ENCODE measurements at regions not wholly inside any gene's neighbourhood (a gene's known extent, or its start where the extent isn't known, plus 50 kb on each side); places are given as distances from the start of the nearest gene placed in this dataset.
"Not testable (repeated sequence)": the region's sequence is repeated elsewhere in the genome, so short reads cannot be mapped to it uniquely, and the experiment has no call there.

GRCh38 chr12:46686267-46686942 lies 139.4 kb downstream of the SLC38A4 start:
- DNase-seq, result no peak
- intact Hi-C loops (cut with micrococcal nuclease; ENCODE audit: unreplicated experiment), result no loop called here
- Mint-ChIP-seq H3K4me3 (ENCODE audit: low read depth, unreplicated experiment) (no peak overlapping the region), H3K4me1 (ENCODE audit: low read depth, unreplicated experiment) (no peaks in the 10 kb centered on the region), H3K27me3 (ENCODE audit: unreplicated experiment) (no peaks in the 10 kb centered on the region), H3K9me3 (ENCODE audit: low read depth, unreplicated experiment) (peaks cover 3% of the 10 kb centered on the region), H3K36me3 (ENCODE audit: insufficient read depth, unreplicated experiment) (no peaks in the 10 kb centered on the region), H3K27ac (ENCODE audit: unreplicated experiment) (no peak overlapping the region)
- CTCF ChIA-PET, result interaction anchor here (0.6 to 0.7 kb wide), 2 partner anchors 11 to 624 kb away, joined by 4 read pairs; no protein-coding TSS in a partner anchor
- no TSS peak for BruUV-seq (replicated peaks)
- TF ChIP-seq, protein P1, sequence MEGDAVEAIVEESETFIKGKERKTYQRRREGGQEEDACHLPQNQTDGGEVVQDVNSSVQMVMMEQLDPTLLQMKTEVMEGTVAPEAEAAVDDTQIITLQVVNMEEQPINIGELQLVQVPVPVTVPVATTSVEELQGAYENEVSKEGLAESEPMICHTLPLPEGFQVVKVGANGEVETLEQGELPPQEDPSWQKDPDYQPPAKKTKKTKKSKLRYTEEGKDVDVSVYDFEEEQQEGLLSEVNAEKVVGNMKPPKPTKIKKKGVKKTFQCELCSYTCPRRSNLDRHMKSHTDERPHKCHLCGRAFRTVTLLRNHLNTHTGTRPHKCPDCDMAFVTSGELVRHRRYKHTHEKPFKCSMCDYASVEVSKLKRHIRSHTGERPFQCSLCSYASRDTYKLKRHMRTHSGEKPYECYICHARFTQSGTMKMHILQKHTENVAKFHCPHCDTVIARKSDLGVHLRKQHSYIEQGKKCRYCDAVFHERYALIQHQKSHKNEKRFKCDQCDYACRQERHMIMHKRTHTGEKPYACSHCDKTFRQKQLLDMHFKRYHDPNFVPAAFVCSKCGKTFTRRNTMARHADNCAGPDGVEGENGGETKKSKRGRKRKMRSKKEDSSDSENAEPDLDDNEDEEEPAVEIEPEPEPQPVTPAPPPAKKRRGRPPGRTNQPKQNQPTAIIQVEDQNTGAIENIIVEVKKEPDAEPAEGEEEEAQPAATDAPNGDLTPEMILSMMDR (IDR thresholded peaks at IDR 0.05; ENCODE audit: unreplicated experiment), result no peak

DNA sequence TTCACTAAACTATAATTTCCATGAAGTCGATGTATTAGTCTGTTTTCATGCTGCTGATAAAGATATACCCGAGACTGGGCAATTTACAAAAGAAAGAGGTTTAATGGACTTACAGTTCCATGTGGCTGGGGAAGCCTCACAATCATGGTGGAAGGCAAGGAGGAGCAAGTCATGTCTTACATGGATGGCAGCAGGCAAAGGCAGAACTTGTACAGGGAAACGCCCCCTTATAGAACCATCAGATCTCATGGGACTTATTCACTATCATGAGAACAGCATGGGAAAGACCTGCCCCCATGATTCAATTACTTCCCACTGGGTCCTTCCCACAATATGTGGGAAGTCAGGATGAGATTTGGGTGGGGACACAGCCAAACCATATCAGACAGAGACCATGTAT lies 141.6 kb downstream of the SLC38A4 start:
- H3K9me3 Mint-ChIP-seq (ENCODE audit: low read depth, unreplicated experiment); BruUV-seq (replicated peaks); H3K4me3 Mint-ChIP-seq (ENCODE audit: low read depth, unreplicated experiment); CTCF ChIA-PET; H3K36me3 Mint-ChIP-seq (ENCODE audit: insufficient read depth, unreplicated experiment); H3K27ac Mint-ChIP-seq (ENCODE audit: unreplicated experiment); H3K4me1 Mint-ChIP-seq (ENCODE audit: low read depth, unreplicated experiment); DNase-seq; H3K27me3 Mint-ChIP-seq (ENCODE audit: unreplicated experiment); intact Hi-C loops (cut with micrococcal nuclease; ENCODE audit: unreplicated experiment): not testable (repeated sequence)

DNA sequence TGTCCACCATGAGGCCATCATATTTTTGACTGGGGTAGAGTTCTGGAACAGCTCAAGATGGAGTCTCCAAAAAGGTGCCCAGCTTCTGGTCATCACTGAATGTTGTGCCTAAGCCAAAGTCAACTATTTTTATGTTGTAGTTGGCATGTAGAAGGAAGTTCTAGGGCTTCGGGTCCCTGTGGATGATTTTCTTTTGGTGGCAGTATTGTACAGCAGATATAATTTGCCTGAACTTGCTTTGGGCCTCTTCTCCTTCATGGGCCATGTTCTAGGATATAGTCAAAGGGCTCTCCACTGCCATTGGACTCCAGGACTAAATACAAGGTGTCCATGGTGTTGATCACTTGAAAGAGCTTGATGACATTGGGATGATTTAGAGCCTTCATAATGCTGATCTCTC lies 143.6 kb downstream of the SLC38A4 start:
- Mint-ChIP-seq H3K4me3 (ENCODE audit: low read depth, unreplicated experiment) (no peak overlapping the region), H3K27me3 (ENCODE audit: unreplicated experiment) (no peaks in the 10 kb centered on the region), H3K36me3 (ENCODE audit: insufficient read depth, unreplicated experiment) (no peaks in the 10 kb centered on the region), H3K4me1 (ENCODE audit: low read depth, unreplicated experiment) (peaks cover 10% of the 10 kb centered on the region), H3K9me3 (ENCODE audit: low read depth, unreplicated experiment) (peaks cover 3% of the 10 kb centered on the region), H3K27ac (ENCODE audit: unreplicated experiment) (no peak overlapping the region)
- no peak for DNase-seq
- no TSS peak for BruUV-seq (replicated peaks)
- CTCF ChIA-PET, result no interaction called here
- TF ChIP-seq, protein P1 (IDR thresholded peaks at IDR 0.05; ENCODE audit: unreplicated experiment), result no peak
- intact Hi-C loops (cut with micrococcal nuclease; ENCODE audit: unreplicated experiment), result no loop called here

GRCh38 chr12:46680506-46680905 lies 145.3 kb downstream of the SLC38A4 start:
- TF ChIP-seq, protein P1 (IDR thresholded peaks at IDR 0.05; ENCODE audit: unreplicated experiment), result no peak
- BruUV-seq (replicated peaks), result no TSS peak
- Mint-ChIP-seq H3K27ac (ENCODE audit: unreplicated experiment) (no peak overlapping the region), H3K4me1 (ENCODE audit: low read depth, unreplicated experiment) (peaks cover 17% of the 10 kb centered on the region), H3K27me3 (ENCODE audit: unreplicated experiment) (no peaks in the 10 kb centered on the region), H3K9me3 (ENCODE audit: low read depth, unreplicated experiment) (peaks cover 3% of the 10 kb centered on the region), H3K4me3 (ENCODE audit: low read depth, unreplicated experiment) (no peak overlapping the region), H3K36me3 (ENCODE audit: insufficient read depth, unreplicated experiment) (no peaks in the 10 kb centered on the region)
- intact Hi-C loops (cut with micrococcal nuclease; ENCODE audit: unreplicated experiment), result no loop called here
- DNase-seq, result no peak
- CTCF ChIA-PET, result no interaction called here

- no peak for DNase-seq
- Mint-ChIP-seq H3K36me3 (ENCODE audit: insufficient read depth, unreplicated experiment) (no peaks in the 10 kb centered on the region), H3K27ac (ENCODE audit: unreplicated experiment) (no peak overlapping the region), H3K4me1 (ENCODE audit: low read depth, unreplicated experiment) (peaks cover 17% of the 10 kb centered on the region), H3K9me3 (ENCODE audit: low read depth, unreplicated experiment) (peaks cover 3% of the 10 kb centered on the region), H3K27me3 (ENCODE audit: unreplicated experiment) (no peaks in the 10 kb centered on the region), H3K4me3 (ENCODE audit: low read depth, unreplicated experiment) (no peak overlapping the region)
- CTCF ChIA-PET, result no interaction called here
- intact Hi-C loops (cut with micrococcal nuclease; ENCODE audit: unreplicated experiment), result loop anchor here (5.0 to 10.0 kb wide), 2 partner anchors 317 to 345 kb away; no protein-coding TSS in a partner anchor
- BruUV-seq (replicated peaks), result no TSS peak
- TF ChIP-seq, protein P1 (IDR thresholded peaks at IDR 0.05; ENCODE audit: unreplicated experiment), result no peak
Observed at GRCh38 chr12:46679754-46680153, 146.0 kb downstream of the SLC38A4 start.

Data from Calu3 (cell line).